Fibroblast of skin of scalp (primary cell): ENCODE measurements at regions not wholly inside any gene's neighbourhood (a gene's known extent, or its start where the extent isn't known, plus 50 kb on each side); places are given as distances from the start of the nearest gene placed in this dataset.
A peak's percentile ranks its signal among the peaks of the same experiment; 100 is the strongest.

Source experiments
- DNase-seq: peaks from one replicate; pipeline ENCODE4 v3.0.0-alpha.2; 2013

DNA sequence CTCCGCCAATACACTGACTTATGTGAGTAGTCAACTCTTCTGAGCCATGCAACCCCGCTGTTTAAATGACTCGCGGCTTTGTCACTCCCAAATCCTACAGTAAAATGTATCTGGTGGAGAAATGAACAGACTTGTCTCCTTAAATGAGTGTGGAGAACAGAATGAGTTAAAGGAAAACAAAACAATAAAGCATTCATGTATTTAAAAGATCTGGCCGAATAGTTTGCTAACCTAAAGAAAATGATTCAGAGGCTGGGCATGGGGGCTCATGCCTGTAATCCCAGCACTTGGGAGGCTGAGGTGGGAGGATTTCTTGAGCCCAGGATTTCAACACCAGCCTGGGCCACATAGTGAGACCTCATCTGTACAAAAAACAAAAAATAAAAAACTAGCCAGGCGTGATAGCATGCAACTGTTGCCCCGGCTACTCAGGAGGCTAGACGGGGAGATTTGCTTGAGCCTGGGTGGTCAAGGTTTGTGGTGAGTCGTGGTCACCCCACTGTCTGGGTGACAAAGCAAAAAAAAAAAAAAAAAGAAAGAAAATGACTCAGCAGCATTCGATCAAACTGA, 86.5 kb upstream of the PFKP start:
- peak; percentile 97 for DNase-seq

DNA sequence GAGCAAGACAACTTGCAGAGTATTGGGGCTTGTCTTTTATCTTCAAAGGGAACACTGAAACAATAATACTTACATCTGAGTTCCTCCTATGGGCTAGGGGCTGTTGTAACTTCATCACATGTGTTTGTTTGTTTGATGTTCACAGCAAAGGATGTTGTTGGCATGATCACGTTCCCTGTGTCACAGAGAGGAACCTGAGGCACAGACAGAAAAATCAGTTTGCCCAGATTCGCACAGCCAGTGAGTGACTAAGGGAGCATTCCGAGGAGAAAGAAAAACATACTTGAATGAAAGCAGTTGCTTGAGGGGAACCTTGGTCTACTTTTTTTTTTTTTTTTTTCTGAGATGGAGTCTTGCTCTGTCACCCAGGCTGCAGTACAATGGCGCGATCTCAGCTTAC, 87.2 kb upstream of the PFKP start:
- peak; percentile 87 for DNase-seq

DNA sequence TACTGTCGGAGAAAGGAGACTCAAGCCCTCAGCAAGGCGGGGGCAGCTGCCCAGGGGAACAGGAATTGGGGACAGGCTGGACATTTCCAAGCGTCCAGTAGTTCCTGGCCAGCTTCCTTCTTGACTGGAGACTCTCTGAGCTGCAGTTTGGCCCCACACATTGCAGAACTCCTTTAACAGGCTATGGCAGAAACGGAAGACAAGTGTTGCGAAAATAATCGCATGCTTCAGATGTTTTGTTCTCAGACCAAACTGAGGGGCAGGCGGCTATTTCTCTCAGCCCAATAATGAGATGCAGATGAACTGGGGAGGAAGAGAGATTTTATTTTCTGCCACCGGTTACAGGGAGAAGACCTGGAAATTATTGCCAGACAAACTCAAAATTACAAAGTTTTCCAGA, 88.0 kb upstream of the PFKP start:
- DNase-seq, result peak; percentile 87

DNA sequence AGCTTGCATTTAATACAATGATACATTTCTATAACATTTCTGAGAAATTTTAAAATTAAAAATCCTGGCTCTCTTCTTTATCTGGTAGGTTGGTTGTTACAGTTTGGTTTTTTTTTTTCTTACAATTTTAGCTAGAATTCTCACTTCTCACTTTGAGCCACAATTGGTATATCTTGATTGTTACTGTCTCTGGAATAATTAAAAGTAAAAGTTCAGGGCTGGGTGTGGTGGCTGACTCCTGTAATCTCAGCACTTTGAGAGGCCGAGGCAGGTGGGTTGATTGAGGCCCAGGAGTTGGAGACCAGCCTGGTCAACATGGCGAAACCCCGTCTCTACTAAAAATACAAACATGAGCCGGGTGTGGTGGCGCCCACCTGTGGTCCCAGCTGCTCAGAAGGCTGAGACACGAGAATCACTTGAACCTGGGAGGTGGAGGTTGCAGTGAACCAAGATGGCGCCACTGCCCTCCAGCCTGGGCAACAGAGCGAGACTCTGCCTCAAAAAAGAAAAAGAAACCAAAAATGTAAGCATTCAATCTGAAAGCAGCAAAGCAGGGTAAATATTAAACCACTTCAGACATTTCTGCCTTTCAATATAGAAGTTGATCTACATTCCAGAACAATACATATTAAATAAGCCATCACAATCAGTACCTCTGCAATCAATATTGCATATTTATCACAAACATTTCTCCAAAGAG, 88.6 kb upstream of the PFKP start:
- no peak for DNase-seq

DNA sequence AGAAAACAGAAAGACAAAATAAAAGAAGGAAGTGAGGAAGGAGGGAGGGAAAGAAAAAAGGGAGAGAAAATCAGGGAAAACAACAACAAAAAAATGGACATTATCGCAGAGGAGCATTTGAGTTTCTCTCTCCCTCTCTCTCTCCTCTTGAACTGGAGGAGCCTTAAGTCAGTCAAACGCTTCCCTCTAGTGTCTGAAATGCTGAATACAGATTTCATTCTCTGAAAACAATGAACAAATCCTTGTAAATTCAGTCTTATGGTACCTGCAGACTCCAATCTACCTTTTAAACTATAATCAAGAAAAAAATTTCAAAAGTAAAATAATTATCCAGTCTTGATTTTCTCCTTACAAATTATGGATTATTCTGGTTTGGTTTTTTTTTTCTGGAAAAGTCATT, 89.2 kb upstream of the PFKP start:
- DNase-seq, result peak; percentile 76

DNA sequence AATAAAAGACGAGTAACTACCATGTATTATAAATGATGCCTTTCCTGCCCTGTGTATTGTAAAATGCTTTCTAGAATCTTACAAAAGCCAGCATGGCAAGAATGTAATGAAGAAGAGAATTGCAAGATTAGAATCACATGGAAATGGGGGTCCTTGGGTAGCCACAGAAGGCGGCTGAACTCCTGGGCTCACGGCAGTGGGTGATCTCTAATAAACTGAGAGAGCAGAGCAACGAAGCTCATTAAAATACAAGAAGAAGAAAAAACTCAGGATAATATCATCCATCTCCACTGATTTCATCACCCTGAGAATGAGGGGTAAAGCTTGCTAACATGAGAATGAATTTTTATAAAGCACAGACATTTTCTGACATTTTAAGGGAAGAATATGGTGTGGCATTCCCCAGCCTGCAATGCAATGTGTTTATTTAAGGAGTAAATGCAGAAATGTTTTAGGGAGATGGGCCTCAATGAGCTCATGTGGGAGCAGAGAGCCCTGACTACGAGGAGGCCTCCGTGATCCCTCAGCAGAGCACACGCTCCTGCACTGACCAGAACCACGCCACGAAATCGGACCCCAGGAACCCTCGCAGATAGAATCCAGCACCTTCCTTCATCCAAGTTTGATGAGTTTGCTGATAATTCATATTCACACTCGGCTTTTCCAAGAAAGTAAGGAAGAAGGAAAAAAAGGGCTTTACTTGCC, 92.7 kb upstream of the PFKP start:
- DNase-seq, result no peak

DNA sequence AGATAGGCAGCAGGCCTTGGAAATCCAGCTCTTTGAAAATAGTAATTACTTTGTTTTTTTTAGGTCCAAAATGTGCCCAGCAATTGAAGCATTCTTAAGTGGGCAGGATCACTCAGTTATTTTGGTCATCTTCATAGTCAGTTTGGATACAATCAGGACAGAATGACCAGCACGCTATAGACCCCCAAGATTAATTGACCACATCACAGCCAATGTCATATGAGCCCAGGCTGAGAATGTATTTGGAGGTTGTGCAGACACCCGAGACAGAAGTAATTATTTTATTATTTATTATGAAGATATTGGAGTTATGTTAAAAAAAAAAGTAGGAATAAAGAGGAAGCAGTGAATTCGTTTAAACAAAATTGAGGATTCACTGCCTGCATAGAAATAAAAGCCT, 93.3 kb upstream of the PFKP start:
- DNase-seq, result no peak

DNA sequence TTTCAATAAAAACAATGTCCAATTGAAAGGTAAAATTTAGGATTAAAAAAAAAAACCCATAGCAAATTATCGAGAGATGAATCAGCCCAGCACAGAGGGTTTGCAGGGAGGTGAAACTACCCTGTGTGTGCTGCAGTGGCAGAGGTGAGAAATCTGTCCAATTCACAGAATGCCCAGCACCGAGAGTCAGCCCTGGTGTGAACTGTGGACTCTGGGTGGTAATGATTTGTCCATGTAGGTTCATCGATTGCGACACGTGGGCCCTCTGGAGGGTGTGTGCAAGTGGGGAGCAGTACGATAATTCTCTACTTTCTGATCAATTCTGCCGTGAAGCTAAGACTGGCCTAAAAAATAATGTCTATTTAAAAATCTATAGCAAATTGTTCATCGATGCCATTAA, 94.5 kb upstream of the PFKP start:
- DNase-seq, result no peak

DNA sequence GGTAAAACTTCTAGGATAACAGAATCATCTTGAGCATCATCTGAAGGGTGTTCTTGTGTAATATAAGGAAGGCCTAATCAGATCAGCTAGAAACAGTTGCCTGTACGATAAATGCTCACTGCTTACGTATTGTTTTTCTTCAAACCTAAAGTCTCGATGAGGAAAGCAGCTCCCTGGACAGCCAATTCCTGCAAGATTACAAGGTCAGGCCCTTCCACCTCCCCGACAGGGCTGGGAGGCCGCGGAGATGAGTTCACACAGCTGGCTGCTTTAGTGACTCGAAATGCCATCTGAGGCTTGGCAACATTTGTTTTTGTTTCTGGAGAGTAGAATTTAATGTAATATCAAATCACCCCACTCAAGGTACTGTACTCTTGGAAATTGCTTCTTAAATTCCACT, 95.1 kb upstream of the PFKP start:
- no peak for DNase-seq

DNA sequence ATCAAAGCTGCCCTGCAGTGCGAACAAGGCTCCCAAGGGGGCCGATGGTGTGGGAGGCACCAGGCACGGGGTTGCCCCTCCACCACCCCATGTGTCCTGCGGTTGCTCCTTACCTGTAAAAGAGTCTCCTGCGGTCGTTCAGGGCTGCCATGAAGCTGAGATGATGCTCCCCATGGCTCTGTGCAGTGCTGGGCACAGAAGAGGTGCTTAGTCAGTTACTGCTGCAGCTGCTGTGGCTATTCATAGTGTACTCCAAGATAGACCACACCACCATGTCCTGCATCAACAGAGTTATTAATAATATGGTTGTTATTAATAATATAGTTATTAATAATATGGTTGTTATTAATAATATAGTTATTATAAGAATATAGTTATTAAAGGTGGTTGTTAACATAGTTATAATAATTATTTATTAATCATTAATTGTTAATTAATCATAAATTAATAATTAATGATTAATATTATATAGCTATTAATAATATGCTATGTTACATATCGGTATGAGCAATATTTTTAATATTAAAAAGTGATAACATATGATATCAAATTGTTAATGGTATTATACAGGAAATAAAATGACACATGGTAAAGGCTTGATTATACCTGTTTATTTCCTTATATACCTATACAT, 97.0 kb upstream of the PFKP start:
- DNase-seq, result no peak

DNA sequence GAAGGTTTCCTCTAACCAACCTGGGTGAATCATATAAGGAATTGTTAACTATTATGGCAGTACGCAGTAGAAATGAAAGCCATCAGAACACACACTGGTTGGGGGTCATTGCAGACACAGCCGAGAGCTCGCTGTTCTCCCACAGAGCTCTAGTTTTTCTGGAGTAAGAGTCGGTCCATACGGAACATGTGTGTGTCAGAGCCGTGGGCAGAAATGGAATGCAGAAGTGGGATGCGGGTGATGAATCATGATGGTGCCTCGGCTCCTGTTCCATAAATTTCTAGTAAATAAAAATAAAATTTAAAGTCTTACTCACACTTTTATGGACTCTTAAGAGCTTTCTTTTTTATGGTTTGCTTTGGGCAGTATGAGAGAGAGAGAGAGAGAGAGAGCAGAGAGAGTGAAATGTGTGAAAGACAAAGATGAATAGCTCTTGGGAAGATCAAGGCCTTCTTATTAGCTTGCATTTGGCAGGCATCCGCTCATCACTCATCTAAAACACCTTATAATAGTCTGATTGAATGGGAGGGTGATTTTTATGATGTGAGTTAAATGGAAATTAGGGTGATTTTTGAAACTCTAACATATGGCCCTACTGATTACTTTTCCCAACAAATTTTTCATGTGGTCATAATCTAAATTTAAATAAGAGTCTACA, 98.8 kb upstream of the PFKP start:
- peak; percentile 58 for DNase-seq

DNA sequence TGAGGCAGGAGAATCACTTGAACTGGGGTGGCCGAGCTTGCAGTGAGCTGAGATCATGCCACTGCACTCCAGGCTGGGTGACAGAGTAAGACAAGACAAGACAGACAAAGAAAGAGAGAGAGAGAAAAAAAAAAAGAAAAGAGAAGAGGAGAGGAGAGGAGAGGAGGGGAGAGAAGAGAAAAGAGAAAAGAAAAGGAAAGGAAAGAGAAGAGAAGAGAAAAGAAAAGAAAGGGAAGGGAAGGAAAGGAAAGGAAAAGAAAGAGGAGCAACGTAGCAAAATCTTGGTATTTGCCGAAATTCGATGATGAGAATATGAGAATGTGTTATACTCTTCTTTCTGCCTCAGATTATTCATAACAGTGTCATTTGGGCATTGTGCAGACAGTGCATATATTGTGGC, 101.2 kb upstream of the PFKP start:
- no peak for DNase-seq

DNA sequence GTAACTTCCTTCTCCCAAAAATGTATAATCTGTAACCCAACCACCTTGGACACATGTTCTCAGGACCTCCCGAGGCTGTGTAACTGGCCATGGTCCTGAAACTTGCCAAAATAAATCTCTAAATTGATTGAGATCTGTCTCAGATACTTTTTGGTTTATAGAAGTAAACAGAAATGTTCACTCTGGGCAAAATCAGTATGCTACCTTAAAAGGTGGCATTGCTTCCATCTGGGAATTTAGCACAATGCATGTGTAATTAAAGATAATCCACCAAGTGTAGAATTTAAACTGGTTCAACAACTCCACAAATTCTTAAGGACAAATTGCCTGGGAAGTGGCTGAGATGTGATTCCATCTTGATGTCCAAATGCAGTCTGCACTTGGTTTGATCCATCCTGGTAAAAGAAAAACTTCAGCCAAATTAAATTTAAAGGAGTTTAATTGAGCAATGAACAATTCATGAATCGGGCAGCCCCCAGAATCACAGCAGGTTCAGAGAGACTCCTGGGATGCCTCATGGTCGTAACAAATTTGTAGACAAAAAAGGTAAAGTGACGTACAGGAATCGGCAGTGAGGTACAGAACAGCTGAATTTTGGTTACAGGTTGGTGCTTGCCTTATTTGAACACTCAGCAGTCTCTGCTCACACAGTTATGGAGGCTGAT, 102.6 kb upstream of the PFKP start:
- DNase-seq, result peak; percentile 14

DNA sequence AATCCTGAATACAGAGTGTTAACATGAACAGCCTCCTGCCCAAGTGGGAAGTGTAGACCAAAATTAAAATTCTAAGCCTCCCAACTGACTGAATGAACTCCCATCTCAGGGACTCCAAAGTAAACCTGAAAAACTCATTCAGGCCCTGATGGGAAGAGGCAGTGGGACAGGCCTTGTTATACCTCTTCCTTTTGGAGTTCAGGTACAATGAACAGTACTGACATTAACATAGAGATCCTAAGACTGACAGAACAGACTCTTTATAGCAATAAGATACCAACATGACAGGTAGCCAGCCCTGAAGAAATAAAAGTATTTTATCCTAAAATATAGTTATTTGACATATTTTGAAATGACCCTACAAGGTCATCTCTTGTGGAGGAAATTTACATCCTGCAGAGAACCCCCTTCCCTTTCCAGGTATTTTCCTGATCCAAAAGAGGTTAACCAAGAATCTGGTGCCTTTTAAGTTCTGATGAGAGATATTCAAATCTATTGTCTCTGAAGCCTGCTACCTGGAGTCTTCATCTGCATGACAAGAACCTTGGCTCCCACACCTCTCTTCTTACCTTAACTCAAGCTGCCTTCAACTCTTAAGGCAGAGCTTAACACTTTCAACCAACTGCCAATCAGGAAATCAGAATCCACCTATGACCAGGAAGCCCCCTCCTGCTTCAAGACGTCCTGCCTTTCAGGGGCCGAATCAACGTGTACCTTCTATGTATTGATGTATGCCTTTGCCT, 103.3 kb upstream of the PFKP start:
- no peak for DNase-seq

DNA sequence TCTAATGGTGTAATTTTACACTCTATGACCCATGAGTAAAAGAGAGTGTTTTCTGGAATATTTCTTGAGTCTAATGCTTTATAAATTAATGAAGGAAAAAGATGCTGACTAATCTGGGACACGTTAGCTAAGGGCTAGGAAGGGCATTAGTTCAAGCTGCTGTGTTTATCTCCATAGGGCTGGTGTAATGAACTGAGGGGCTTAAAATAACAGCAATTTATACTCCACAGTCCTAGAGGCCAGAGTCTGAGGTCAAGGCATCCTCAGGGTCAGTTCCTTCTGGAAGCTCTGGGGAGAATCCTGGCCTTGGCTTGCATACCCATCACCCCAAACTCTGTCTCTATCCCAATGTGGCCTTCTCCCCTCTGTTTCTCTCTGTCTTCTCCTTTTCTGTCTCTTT, 105.2 kb upstream of the PFKP start:
- no peak for DNase-seq

DNA sequence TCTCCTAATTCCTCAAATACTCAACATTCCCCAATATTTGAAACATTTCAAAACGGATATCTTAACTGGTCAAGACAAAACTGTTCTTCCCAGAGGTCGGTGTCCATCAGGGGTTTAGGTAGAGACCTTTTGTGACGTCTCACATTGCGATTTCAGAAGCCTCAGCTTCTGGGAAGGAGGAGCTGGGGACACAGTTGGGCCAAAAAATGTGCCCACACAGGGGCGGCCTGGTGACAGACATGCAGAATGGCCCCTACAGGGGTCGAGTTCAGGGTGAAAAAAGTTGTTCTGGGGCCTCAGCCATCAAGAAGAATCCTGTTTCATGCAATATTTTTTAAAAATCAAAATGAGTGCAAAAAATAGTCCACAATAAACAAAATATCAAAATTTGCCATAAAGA, 108.7 kb upstream of the PFKP start:
- DNase-seq, result no peak

DNA sequence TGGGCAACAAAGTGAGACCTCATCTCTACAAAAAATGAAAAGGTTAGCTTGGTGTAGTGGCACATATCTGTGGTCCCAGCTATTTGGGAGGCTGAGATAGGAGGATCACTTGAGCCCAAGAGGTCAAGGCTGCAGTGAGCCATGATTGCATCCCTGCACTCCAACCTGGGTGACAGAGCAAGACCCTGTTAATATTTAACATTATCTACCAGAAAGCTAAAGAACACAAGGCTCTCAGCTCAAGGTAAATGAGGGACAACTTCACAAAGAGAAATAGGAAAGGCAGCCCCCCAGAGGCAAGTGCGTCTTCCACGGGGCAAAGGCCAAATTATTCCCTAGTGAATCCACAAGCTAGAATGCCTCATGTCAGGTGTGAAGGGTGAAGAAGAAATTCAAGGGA, 109.6 kb upstream of the PFKP start:
- no peak for DNase-seq

DNA sequence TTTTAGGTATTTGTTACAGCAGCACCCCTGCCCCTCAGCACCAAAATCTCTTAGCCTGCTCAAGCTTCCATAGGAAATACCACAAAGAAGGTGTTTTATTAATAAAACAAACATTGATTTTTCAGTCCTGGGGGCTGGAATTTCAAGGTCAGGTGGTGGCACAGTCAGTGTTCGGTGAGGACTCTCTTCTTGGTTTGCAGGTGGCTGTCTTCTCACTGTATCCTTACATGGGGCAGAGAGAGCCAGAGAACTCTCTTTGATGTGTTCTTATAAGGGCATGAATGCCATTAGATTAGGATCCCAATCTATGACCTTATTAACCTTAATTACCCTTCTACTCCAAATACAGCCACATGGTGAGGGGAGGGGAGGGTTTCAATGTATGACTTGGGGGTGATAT, 112.3 kb upstream of the PFKP start:
- DNase-seq, result no peak

DNA sequence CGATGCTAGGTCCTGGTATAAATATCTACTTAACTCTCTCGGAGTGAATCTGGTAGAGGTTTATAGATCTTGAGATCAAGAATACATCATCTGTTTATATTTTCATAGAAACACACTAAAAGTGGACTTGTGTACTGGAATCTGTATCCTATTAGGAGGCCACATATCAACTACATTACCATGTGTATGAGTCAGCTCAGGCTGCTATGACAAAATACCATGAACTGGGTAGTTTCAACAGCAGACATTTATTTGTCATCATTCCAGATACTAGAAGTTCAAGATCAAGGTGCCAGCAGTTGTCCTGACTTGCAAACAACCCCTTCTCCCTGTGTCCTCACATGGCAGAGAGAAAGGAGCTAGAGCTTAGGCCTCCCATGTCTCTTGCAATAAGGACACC, 113.9 kb upstream of the PFKP start:
- DNase-seq, result no peak

DNA sequence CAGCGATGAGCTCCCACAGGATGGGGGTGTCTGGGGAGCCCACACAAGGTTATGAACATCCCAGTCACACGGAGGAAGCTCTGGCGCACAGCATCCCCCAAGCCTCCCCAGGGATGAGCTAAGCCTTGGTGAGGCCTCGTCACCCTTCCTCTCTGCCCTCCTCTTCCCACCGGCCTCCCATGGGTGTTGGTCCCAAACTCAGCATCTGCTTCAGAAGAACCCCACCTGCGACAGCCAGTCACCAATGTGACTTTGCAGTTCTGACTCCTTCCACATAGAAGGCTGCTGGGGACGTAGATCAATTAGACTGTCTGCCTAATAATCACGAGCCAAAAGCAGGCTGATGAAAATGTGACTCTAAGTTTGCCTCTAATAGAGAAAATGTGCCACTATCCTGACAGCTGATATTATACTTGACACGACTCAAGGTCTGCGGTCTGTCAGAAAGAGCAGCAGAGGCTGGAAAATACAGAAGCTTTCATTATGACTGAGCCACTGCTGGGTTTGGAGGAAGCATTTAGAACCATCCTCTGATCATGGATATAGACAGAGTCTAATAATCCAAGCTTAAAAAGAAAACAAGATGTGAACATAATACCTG, 116.0 kb upstream of the PFKP start:
- DNase-seq, result no peak

DNA sequence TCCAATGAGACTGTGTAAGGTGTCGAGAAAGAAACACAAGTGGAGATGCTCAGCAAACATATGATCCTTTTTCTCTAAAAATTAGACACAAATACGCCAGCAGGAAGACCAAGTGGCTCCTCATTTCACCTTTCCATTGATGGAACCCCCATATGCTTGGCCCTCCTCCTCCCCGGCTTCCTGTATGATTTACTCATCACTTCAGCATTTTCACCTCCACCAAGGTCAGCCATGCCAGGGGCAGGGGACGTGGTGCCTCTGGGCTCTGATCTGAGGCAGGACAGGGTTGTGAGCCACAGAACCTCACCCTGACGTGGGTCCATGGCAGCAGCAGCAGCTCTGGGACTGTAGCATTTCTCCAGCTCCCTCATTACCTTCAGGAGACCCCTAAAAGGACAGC, 116.8 kb upstream of the PFKP start:
- no peak for DNase-seq

DNA sequence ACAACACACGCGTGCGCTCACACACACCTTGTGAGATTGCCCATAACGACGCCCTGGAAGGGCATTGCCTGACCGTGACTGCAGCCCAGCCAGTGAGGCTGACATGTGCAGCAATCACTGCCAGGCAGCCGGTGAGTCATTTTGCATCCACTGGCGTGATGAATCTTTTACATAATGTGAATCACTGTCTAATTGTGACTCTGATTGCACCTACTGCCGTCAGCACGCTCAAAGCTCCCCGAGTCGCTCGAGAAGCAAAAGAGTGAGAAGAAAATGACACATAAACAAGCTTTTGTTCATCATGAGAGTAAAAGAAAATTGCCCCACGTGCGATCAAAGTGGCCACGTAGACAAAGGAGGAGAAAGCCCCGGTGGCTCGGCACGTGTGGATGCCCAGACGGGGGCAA, 117.4 kb upstream of the PFKP start:
- DNase-seq, result peak; percentile 33
